IPS-11a (cell line): ENCODE measurements at regions not wholly inside any gene's neighbourhood (a gene's known extent, or its start where the extent isn't known, plus 50 kb on each side); places are given as distances from the start of the nearest gene placed in this dataset.

ENCODE experiments used
- H3K4me3 ChIP-seq: one replicate; pipeline ENCODE4 v1.5.1; 2013; ENCODE audit warnings: low read depth, low read length, control low read depth

DNA sequence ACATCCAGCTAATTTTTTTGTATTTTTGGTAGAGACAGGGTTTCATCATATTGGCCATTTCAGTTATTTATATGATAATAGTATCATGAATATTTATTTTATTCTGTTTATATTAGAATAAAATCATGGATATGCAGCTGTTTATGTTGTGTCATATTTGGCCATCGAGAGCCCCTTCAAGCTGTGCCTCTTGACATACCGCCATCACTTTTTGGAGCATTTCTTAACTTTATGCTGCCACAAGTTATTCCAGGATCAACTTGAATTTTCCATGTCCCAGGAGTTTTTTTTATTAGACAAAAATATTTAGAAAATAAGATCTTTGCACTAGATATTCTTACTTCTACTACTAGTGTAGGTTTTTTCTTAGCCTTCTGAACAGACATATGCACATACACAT is 1067.0 kb upstream of the LRRTM3 start:
- no peak overlapping the region for H3K4me3 ChIP-seq

DNA sequence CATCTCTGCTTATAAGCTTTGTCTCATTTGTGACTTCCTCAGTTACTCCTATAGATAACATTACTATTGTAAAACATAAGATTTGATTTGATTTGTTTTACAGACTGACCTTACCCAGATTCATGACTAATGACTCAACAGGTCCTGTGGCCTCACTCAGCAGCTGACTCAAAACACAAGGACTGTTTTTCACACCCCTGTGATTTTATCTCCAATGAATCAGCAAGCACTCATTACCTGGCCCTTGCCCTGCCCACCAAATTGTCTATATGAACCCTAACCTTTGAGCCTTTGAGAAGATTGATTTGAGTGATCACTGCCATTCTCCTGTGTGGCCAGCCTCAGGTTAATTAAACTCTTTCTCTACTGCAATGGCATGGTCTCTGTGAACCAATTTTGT is 1064.6 kb upstream of the LRRTM3 start:
- H3K4me3 ChIP-seq: no peak overlapping the region
